Astrocyte of the hippocampus (primary cell): ENCODE measurements at regions not wholly inside any gene's neighbourhood (a gene's known extent, or its start where the extent isn't known, plus 50 kb on each side); places are given as distances from the start of the nearest gene placed in this dataset.

Experiments used
- DNase-seq: peaks from one replicate; pipeline ENCODE4 v3.0.0; 2011; ENCODE audit warnings: low read depth, low spot score

DNA sequence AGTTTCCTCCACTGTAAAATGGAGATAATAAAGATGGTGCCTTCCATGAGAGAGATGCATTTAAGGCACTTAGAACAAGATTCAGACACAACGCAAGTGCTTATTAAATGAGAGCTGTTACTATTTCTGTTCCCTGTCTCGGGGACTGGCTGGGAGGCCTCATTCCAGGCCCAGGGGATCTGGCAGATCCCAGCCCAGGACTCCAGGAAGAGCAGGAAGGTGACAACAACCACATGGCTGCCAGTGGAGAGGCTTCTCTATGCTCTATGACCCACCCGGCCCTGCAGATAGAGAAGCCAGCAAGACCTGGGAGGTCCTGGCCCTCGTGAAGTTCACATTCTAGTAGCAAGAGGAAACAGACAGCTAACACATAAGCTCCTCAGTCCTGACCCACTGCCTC lies 175.5 kb downstream of the ACTL8 start:
- no peak for DNase-seq

- DNase-seq: no peak
Measured at GRCh38 chr1:17932164-17932563, 175.4 kb upstream of the IGSF21 start.

GRCh38 chr1:17933501-17933900 lies 174.1 kb upstream of the IGSF21 start:
- DNase-seq: no peak

DNA sequence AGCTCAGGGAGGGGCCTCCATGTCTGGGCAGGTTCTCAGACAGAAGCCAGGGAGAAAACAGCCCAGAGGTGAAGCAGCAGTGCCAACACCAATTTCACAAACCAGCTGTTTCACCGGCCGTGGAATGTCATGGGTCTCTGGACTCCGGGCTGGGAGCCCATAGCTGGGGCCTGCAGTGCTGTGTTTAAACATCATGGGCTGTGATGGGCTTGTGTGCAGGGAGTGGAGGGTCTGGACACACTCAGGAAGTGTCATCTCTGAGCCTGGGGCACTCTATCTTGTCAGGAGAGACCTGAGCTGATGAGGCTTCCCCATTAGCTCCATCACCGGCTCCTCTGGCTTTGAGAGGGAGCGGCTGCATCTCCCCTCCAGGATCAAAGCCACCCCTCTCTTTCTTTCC lies 173.6 kb upstream of the IGSF21 start:
- no peak for DNase-seq

DNA sequence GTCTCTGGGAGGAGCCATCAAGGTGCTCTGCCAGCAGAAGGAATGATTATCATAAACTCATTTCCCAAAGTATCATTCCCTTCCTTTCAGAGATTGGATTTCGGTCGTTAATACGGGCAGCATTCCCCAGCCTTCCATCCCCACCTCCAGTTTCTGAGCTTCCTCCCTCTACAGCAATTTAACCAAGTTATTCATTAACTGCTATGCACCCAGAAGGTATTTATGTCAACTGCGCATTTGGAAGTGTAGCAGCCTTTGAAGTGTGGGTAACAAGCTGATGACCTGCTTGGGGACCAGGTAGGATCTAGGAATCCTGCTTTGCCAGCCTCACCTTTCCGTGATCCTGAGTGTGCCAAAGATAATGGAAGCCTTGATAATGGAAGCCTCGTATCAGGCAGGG lies 172.4 kb upstream of the IGSF21 start:
- DNase-seq: no peak

DNA sequence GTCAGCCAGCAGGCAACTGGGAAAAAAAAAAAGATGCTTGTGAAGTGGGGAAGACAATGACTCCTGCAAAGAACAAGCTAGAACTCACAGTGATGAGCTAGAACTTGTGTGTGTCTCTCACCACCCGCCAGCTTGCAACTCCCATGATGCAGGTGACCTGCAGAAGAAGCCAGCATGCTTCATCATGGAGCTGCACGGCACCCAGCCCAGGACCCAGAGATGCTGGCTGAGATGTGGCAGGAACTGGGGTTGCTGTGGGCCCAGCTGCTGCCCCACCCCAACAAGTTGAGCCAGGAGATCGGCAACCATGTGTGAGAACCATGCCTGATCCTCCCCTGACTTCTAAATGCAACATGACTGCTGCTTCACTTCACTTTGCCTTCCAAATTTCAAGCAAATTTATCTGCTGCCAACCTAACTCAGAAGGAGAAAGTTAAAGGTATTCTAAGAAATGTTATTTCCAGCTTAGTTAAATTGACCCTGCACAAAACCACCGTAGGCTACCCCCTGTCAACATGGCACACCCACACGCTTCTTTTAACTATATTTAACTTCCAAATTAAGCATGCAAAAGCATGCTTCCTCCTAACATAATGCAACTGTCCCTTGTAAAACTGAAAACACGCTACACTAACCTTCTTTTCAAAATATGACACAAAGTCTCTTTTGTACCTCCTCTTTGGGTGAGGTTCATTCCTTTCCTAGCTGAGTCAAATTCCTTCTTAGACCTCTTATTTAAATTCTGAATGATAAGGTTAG lies 166.0 kb upstream of the IGSF21 start:
- no peak for DNase-seq

- DNase-seq: no peak
Measured at GRCh38 chr1:17943506-17943905, 164.1 kb upstream of the IGSF21 start.

GRCh38 chr1:17944646-17945045 lies 163.0 kb upstream of the IGSF21 start:
- no peak for DNase-seq

DNA sequence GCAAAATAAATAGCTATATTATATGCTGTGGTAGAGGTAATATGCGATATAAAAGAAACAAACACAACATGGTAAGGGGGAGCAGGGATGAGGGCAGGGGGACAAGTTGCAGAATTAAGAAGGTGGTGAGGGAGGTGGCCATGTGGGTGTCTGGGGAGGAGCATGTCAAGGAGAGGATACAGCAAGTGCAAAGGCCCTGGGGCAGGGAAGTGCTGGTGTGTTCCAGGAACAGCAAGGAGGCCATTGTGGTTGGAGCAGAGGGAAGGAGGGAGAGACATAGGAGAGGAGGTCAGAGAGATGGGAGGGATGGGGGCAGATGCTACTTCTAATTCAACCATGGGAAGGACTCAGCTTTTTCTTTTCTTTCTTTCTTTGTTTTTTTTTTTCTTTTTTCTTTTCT lies 161.2 kb upstream of the IGSF21 start:
- DNase-seq: no peak

- DNase-seq: no peak
Measured at GRCh38 chr1:17948594-17948993, 159.0 kb upstream of the IGSF21 start.

- no peak for DNase-seq
Measured at GRCh38 chr1:17949511-17949910, 158.1 kb upstream of the IGSF21 start.

GRCh38 chr1:17950728-17951127 lies 156.9 kb upstream of the IGSF21 start:
- no peak for DNase-seq

DNA sequence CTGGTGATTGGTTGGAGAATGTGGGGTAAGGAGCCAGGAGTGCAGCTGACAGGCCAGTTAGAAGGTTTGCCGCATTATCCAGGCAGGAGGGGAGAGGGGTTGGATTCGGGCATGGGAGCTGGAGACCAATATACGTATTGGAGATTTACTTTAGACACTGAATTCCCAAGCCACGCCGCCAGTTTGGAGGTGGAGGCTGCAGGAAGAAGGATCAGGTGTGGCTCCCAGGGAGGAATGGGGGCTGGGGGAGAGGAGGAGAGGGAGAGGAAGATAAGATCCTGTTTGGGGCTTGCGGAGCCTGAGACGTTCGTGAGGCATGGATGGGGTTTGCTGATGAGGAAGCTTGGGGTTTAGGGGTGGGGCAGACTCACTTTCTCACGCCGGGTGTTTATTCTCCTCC lies 155.1 kb upstream of the IGSF21 start:
- DNase-seq: no peak

DNA sequence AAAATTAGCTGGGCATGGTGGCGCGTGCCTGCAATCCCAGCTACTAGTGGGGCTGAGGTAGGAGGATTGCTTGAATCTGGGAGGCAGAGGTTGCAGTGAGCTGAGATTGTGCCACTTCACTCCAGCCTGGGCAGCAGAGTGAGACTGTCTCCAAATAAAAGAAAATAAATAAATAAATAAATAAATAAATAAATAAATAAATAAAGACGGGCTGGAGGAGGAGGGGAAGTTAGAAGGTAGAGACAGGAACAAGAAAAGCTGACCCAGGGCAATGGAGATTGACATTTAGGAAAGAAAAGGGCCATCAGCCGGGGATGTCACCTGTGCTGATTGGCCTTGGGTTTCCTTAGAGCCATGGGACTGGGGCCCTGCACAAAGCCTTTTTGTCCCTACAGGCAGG lies 153.7 kb upstream of the IGSF21 start:
- DNase-seq: no peak

GRCh38 chr1:17955302-17956285 lies 152.0 kb upstream of the IGSF21 start:
- DNase-seq: no peak

DNA sequence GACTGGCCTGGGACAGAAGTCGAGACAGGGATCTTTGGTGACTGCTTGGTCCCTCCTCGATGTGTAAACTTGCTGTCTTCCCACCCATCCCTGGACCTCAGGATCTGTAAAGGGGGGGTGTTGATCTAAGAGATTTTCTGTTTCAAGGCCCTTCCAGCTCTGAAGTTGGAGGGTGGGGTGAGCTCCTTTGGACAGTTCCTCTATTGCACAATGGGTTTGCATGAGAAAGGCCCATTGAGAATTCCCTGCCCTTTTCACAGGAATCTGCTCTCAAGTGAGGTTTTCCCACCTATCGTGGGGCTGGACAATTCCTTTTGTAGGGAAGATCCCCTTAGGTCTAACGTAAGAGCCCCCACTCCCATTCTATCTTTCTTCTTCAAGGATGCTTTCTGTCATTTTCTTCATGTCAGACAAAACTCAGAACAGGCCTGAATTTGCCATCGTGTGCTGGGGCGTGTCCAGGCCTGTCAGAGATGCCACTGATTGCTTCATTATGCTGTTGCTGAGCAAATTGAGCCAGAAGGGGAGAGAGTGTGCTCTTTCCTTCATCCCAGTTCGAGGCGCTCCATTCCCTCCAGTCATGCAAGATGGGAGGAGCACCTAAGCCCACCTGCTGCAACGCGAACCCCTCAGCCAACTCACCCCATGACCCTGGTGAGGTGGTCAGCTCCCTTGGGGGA lies 149.9 kb upstream of the IGSF21 start:
- DNase-seq: no peak

DNA sequence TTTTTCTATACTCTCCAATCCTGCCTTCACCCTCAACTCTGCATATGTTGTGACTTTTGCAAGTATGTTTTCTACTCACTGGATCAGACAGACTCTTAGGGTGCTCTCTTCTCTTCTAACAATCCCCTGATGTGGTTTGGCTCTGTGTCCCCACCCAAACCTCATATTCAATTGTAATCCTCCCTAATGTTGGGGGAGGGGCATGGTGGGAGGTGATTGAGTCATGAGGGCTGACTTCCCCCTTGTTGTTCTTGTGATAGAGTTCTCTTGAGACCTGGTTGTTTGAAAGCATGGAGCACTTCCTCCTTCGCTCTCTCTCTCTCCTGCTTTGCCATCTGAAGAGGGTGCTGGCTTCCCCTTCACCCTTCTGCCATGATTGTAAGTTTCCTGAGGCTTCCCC lies 148.9 kb upstream of the IGSF21 start:
- no peak for DNase-seq

DNA sequence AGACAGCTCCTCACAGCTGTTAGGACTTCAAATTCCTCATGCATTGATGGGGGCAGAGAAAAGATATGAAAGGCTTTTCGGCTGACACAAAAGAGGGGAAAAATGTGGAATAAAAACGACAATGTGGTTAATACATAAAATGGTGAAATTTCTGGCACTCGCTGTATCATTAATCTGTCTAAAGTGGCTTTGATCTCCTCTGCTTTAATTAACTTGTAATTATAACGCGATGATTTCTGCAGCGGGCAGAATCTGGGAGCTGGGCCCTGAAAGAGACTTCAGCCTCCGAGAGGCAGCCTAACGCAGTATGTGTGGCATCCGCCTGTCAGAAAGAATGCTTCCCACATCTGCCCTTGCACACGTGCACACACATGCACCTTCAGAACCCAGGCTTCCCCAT lies 144.1 kb upstream of the IGSF21 start:
- DNase-seq: no peak

DNA sequence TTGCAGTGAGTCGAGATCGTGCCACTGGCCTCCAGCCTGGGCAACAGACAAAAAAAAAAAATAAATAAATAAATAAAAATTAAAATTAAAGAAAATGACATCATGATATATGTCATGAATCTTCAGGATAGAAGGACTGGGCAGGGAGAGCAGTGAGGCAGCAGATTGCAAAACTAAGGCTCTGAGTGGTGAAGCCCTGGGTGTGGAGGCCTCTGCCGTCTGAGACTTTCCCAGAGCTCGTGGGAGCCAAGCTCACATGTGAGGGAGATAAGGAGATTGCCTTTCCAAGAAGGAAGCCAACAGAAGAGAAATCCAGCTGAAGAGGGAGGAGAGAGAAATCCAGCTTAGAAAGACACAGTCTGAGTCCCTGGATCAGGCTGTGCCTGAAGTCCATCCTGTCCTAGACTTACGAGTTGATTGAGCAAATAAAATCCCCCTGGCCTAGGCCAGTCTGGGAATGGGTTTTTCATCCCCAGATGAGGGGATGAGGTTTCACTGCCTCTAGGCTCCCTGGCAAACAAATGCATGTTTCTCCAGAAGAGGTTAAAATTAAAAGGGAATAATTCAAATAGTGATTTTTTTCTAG lies 142.0 kb upstream of the IGSF21 start:
- no peak for DNase-seq

DNA sequence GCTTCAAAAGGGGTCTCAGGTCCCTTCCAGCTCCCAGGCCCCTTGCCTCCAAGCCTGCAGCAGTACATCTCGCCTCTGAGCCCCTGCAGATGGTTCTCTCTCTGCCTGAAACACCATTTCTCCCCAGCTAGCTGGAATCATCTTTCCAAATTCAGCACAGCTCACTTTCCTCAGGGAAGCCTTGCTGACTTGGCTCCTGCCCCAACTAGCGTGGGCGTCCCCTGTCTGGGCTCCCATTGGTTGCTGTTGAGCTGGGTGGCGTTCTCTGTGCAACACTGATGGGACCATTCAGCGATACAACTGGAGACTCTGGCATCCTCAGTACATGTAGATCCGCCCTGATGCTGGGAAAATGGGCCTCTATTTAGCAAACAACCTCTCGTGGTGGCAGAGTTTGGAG lies 141.3 kb upstream of the IGSF21 start:
- DNase-seq: no peak

GRCh38 chr1:17967623-17968255 lies 139.9 kb upstream of the IGSF21 start:
- no peak for DNase-seq
